Sigmoid colon (tissue), 6 donors: ENCODE measurements at regions not wholly inside any gene's neighbourhood (a gene's known extent, or its start where the extent isn't known, plus 50 kb on each side); places are given as distances from the start of the nearest gene placed in this dataset.

Experiments used
- DNase-seq: peaks from one replicate; pipeline ENCODE4 v3.0.0-alpha.2; 2019
- H3K27ac ChIP-seq, 4 donors: fragments of 200-600 bp; sonication (generic); one replicate each; pipeline ENCODE4 v1.5.1; 2016 to 2019; ENCODE audit warnings: mild to moderate bottlenecking in 1 of 4
- H3K27me3 ChIP-seq, 3 donors: fragments of 200-600 bp; sonication (generic); one replicate each; pipeline ENCODE4 v1.5.1; 2019; ENCODE audit warnings: mild to moderate bottlenecking in 1 of 3
- H3K36me3 ChIP-seq, 4 donors: fragments of 200-600 bp; sonication (generic); one replicate each; pipeline ENCODE4 v1.5.1; 2016 to 2019
- H3K4me1 ChIP-seq, 4 donors: fragments of 200-600 bp; sonication (generic); one replicate each; pipeline ENCODE4 v1.5.1; 2017 to 2019
- H3K4me3 ChIP-seq, 4 donors: fragments of 200-600 bp; sonication (generic); one replicate each; pipeline ENCODE4 v1.5.1; 2017 to 2019; ENCODE audit warnings: mild to moderate bottlenecking in 2 of 4, moderate library complexity in 1 of 4
- H3K9me3 ChIP-seq, 4 donors: fragments of 200-600 bp in 3 of 4; sonication (generic) in 3 of 4; one replicate each; pipeline versions ENCODE4 v1.5.1 to v1.6.1; 2013 to 2019
- EP300 ChIP-seq, 4 donors: sonication (generic); formaldehyde crosslinking; IDR thresholded peaks; one replicate each; pipeline ENCODE4 v1.6.1; 2017; ENCODE audit warnings: antibody characterized with exemption in 4 of 4
- POLR2A ChIP-seq, 2 donors: fragments of 450-650 bp; IDR thresholded peaks; one replicate each; pipeline ENCODE4 v1.6.1; 2016; ENCODE audit warnings: antibody characterized with exemption in 2 of 2, mild to moderate bottlenecking in 2 of 2, moderate library complexity in 2 of 2
- POLR2AphosphoS5 ChIP-seq, 4 donors: sonication (generic); formaldehyde crosslinking; IDR thresholded peaks; one replicate each; pipeline ENCODE4 v1.6.1; 2017; ENCODE audit warnings: antibody characterized with exemption in 4 of 4
- WGBS, 2 donors: extraction: QIAGEN DNeasy Blood & Tissue Kit; methylation state at CpG; one replicate each; pipeline ENCODE4 v1.1.7; 2013; 5-methylcytosine and 5-hydroxymethylcytosine counted together
- intact Hi-C: fragments of 100-400 bp; cut with DNase I; formaldehyde crosslinking; loops from one replicate; pipeline ENCODE4 v1.15.1; 2023
- TF ChIP-seq, protein P1 (sequence below), 4 experiments: fragments of 450-650 bp in 3 of 4; fragments of 200-600 bp in 1 of 4; IDR thresholded peaks; one replicate each; pipeline ENCODE4 v1.5.1; 2016 to 2019; ENCODE audit warnings: antibody characterized with exemption in 4 of 4, mild to moderate bottlenecking in 3 of 4, moderate library complexity in 2 of 4
- donor health status: healthy with polysubstance abuse.
- donor health status: healthy.

DNA sequence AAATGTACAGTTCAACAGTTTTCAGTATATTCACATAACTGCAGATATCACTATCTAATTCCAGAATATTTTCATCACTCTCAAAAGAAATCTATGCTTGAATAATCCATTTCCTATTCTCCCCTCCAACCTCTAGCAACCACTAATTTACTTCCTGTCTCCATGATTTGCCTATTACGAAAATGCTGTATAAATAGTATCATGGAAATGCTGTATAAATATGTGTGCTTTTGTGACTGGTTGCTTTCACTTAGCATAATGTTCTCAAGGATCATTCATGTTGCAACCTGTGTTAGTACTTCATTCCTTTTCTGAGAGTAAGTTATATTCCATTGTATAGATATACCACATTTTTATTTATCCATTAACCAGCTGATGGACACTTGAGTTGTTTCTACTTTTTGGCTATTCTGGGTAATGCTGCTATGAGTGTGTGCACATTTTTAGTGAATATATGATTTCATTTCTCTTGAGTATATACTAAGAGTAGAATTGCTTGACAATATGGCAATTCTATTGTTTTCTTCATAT lies 115.6 kb downstream of the TNFSF18 start:
- intact Hi-C loops: loop anchor here (10.0 kb wide), 1 partner anchor 270 kb away; the partner anchor contains the start of gene TNFSF4
- no peak overlapping the region for H3K4me3 ChIP-seq
- H3K27ac ChIP-seq: peak overlapping the region in 2 of 4 donors; percentile 71 to 78
- H3K4me1 ChIP-seq: peaks cover 0 to 13% (median 12%) of the 10 kb centered on the region in 4 donors
- DNase-seq: no peak
- no peaks in the 10 kb centered on the region for H3K36me3 ChIP-seq
- no peaks in the 10 kb centered on the region for H3K27me3 ChIP-seq
- 58 to 82% methylated on average over 1 of the region's 1 CpG for WGBS, 2 donors
- no peaks in the 10 kb centered on the region for H3K9me3 ChIP-seq
- no peak for TF ChIP-seq POLR2A (IDR thresholded peaks at IDR 0.05)
- TF ChIP-seq, protein P1, sequence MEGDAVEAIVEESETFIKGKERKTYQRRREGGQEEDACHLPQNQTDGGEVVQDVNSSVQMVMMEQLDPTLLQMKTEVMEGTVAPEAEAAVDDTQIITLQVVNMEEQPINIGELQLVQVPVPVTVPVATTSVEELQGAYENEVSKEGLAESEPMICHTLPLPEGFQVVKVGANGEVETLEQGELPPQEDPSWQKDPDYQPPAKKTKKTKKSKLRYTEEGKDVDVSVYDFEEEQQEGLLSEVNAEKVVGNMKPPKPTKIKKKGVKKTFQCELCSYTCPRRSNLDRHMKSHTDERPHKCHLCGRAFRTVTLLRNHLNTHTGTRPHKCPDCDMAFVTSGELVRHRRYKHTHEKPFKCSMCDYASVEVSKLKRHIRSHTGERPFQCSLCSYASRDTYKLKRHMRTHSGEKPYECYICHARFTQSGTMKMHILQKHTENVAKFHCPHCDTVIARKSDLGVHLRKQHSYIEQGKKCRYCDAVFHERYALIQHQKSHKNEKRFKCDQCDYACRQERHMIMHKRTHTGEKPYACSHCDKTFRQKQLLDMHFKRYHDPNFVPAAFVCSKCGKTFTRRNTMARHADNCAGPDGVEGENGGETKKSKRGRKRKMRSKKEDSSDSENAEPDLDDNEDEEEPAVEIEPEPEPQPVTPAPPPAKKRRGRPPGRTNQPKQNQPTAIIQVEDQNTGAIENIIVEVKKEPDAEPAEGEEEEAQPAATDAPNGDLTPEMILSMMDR (IDR thresholded peaks at IDR 0.05): no peak
- TF ChIP-seq EP300 (IDR thresholded peaks at IDR 0.05): no peak
- no peak for TF ChIP-seq POLR2AphosphoS5 (IDR thresholded peaks at IDR 0.05)

DNA sequence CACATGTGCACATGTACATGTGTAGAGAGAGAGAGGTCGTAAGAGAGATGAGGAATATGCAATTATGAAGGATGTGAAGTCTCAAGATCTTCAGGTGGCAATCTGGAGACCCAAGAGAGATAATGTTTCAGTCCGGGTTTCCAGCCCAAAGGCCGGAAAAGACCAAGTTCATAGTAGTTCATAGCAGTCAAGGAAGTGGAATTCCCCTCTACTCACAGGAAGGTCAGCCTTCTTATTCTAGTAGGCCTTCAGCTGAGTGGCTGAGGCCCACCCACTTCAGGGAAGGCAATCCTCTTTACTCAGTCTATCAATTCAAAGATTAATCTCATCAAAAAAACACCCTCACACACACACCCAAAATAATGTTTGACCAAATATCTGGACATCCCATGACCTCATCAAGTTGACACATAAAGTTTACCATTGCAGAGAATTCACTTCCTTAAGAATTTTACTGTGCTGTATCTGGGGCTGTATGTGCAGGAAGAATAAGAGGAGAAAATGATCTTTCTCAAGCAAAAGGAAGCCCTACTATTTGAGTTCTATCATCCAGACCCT lies 114.6 kb downstream of the TNFSF18 start:
- no peak overlapping the region for H3K27ac ChIP-seq
- WGBS, 2 donors: 91 to 92% methylated on average over 3 of the region's 3 CpGs
- H3K36me3 ChIP-seq: no peaks in the 10 kb centered on the region
- no peak for DNase-seq
- H3K27me3 ChIP-seq: no peaks in the 10 kb centered on the region
- no peak for TF ChIP-seq POLR2AphosphoS5 (IDR thresholded peaks at IDR 0.05)
- no peak for TF ChIP-seq POLR2A (IDR thresholded peaks at IDR 0.05)
- H3K4me3 ChIP-seq: no peak overlapping the region
- peaks cover 0 to 24% (median 20%) of the 10 kb centered on the region in 4 donors for H3K4me1 ChIP-seq
- no peaks in the 10 kb centered on the region for H3K9me3 ChIP-seq
- intact Hi-C loops: loop anchor here (10.0 kb wide), 1 partner anchor 269 kb away; the partner anchor contains the start of gene TNFSF4

DNA sequence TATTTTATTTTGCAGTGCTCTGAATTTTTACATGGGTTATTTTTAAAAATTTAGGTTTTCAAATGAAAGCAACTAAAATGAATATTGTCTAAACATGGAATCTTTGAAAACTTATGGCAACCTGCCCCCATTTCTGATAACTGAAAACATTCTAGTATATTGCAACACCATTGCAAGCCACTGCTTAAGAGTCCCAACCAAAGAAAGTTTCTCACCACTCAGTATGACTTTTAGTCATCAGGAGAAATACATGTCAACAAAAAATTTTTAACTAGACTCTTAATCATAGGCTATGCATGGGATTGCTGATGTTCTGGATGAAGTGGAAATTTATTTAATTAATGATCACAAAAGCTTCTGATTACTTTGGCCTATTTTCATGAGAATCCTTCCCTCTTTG lies 112.1 kb downstream of the TNFSF18 start:
- Histone ChIP-seq H3K27me3 (no peaks in the 10 kb centered on the region), H3K36me3 (no peaks in the 10 kb centered on the region), H3K9me3 (no peaks in the 10 kb centered on the region), H3K4me1 (peaks cover 0 to 32% (median 26%) of the 10 kb centered on the region in 4 donors), H3K27ac (no peak overlapping the region), H3K4me3 (no peak overlapping the region)
- TF ChIP-seq POLR2AphosphoS5 (IDR thresholded peaks at IDR 0.05) (peak in 1 of 4 donors; percentile 7), EP300 (IDR thresholded peaks at IDR 0.05) (no peak)
- TF ChIP-seq, protein P1 (IDR thresholded peaks at IDR 0.05): no peak
- intact Hi-C loops: loop anchor here (10.0 kb wide), 1 partner anchor 266 kb away; the partner anchor contains the start of gene TNFSF4
- DNase-seq: no peak

DNA sequence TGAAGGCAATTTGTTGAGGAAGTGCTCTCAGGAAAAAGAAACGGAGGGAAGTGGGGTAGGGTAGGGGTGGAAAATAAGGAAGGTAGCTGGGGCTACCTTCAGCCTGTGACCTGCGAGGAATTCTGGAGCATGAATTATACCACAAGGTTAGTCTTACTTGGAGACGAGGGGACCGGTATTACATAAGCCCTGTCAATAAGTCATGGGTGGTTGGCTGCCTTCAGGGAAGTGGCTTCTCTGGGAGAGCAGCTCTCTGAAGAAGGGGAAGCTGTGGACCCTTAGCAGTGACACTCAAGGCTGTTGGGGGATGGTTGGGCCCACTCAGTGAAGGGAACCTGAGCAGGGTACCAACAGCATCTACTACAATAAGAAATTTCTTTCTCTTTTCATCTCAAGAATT lies 111.3 kb downstream of the TNFSF18 start:
- 76 to 94% methylated on average over 4 of the region's 4 CpGs for WGBS, 2 donors
- H3K4me3 ChIP-seq: no peak overlapping the region
- no peaks in the 10 kb centered on the region for H3K27me3 ChIP-seq
- no peak for DNase-seq
- TF ChIP-seq POLR2AphosphoS5 (IDR thresholded peaks at IDR 0.05): no peak
- no peak for TF ChIP-seq EP300 (IDR thresholded peaks at IDR 0.05)
- TF ChIP-seq, protein P1 (IDR thresholded peaks at IDR 0.05): no peak
- TF ChIP-seq POLR2A (IDR thresholded peaks at IDR 0.05): no peak
- no peaks in the 10 kb centered on the region for H3K36me3 ChIP-seq
- H3K4me1 ChIP-seq: peaks cover 0 to 24% (median 19%) of the 10 kb centered on the region in 4 donors
- intact Hi-C loops: loop anchor here (10.0 kb wide), 1 partner anchor 265 kb away; the partner anchor contains the start of gene TNFSF4
- H3K27ac ChIP-seq: peak overlapping the region in 1 of 4 donors; percentile 21
- no peaks in the 10 kb centered on the region for H3K9me3 ChIP-seq

DNA sequence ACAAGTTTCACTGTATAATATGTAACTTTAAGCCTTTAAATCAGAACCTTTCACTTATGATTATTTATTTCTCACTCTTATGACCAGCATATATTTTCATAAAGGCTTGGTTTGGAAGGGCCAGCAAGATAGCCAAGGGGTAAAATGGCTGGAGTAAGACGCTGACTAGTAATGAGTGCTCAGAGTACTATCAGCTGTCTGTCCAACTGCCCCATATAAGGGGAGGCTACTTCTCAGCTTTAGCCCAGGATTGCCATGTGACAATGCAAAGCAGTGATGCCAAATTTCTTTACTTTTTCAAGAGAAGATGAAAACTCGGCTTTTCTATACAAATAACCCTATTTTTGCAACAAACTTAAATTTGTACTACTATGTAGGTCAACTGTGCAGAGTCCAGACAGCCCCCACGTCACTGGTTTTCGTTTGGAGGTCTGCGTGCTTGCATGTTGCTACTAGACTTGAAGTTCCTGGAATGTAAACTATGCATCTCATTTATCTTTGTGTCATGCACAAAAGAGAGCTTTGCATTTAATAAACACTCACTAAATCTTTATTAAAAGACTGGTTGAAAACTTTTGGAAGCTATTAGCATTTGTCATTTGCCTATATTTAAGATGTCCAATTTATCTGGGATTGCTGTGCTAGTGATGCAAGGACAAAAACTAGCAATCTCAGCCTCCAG lies 110.4 kb downstream of the TNFSF18 start:
- intact Hi-C loops: no loop called here
- H3K4me1 ChIP-seq: peaks cover 0 to 22% (median 16%) of the 10 kb centered on the region in 4 donors
- WGBS, 2 donors: 77 to 80% methylated on average over 5 of the region's 5 CpGs
- no peak for DNase-seq
- H3K9me3 ChIP-seq: no peaks in the 10 kb centered on the region
- no peaks in the 10 kb centered on the region for H3K36me3 ChIP-seq
- H3K27me3 ChIP-seq: no peaks in the 10 kb centered on the region
- H3K27ac ChIP-seq: peak overlapping the region in 2 of 4 donors; percentile 3 to 41
- TF ChIP-seq, protein P1 (IDR thresholded peaks at IDR 0.05): no peak
- TF ChIP-seq POLR2A (IDR thresholded peaks at IDR 0.05) (no peak), EP300 (IDR thresholded peaks at IDR 0.05) (no peak), POLR2AphosphoS5 (IDR thresholded peaks at IDR 0.05) (no peak)
- H3K4me3 ChIP-seq: no peak overlapping the region
